NCI-H2227 (cell line): ENCODE measurements at regions not wholly inside any gene's neighbourhood (a gene's known extent, or its start where the extent isn't known, plus 50 kb on each side); places are given as distances from the start of the nearest gene placed in this dataset.
A peak's percentile ranks its signal among the peaks of the same experiment; 100 is the strongest.

Experiments
- DNase-seq: peaks from one replicate; lab custom pipeline; 2025; ENCODE audit not compliant: unreplicated experiment; lab: John Stamatoyannopoulos, UW

DNA sequence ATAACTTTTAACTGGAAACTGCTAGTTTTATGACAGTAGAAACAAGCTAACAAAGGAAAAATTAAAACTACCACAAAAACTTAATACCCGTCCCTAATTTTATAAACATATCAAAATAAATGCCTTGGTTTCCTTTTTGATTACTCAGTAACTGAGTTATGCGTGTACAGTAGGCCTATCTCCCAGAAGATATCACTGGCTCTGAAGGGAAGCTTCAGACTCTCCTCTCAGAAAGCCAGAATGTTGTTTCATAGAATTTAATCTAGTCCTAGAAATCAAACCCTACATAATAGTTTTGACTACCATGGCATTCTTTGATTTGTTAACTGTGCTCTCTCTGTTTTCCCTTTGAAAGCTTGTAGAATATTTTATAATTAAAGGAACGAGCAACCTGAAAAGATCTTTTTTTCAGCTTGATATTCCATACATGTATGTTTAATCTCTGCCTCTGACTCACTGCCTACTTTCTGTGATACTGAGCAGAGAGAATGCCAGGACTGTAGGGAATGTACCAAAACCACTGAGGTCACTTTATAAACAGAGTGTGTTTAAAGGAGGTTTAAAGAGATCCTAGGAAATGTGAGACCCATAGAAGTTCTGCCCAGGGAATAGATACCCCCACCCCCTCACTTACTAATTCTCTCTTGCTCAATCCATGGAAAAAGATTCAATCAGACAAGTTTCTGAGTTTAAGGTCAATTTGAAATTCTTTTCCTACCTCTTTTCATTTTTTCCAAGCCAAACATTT lies 311.5 kb downstream of the HDGFL1 start:
- no peak for DNase-seq

DNA sequence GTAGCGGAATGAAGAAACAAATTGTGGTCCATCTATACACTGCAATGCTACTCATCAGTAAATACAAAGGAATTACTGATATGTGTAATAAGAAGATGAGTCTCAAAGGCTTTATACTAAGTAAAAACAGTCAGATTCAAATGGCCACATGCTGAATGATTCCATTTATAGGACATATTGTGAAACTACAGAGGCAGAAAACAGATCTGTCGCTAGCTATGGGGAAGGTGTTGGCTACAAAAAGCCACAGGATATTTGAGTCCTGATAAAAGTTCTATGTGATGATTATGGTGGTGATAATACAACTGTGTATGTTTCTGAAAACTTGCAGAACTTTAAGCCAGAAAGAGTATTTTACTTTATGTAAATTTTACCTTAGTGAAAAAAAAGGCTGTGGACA lies 313.2 kb downstream of the HDGFL1 start:
- no peak for DNase-seq

DNA sequence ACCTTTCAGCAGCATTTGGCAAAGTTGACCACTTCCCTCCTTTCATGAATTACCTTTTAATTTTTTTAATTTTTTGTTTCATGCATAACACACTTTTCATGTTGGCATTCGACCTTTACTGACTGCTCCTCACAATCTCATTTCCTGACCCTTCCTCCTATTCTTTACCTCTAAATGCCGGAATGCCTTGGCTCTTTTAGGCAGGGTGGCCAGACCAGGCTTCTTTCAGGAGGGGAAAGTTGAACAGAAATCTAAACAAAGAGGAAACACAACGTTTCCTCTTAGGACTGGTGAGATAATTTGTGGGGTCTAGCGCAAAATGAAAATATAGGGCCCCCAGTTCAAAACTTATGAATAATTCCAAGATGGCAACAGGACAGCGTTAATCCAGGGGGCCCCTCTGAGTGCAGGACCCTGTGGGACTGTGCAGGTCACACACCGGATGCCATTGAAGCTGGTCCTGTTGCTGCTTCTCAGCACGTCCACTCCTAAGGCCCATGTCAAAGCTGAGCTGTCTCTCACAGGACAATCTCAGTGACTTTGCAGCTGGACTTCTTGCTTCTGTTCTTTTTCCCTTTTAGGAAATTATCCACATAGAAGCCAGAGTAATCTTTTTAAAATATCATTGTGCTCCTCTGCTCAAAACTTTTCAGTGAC lies 313.8 kb downstream of the HDGFL1 start:
- DNase-seq: no peak

GRCh38 chr6:22884456-22884855 lies 315.1 kb downstream of the HDGFL1 start:
- no peak for DNase-seq

- DNase-seq: no peak
Measured at GRCh38 chr6:22886650-22887581, 317.6 kb downstream of the HDGFL1 start.

GRCh38 chr6:22888163-22888752 lies 318.9 kb downstream of the HDGFL1 start:
- no peak for DNase-seq

DNA sequence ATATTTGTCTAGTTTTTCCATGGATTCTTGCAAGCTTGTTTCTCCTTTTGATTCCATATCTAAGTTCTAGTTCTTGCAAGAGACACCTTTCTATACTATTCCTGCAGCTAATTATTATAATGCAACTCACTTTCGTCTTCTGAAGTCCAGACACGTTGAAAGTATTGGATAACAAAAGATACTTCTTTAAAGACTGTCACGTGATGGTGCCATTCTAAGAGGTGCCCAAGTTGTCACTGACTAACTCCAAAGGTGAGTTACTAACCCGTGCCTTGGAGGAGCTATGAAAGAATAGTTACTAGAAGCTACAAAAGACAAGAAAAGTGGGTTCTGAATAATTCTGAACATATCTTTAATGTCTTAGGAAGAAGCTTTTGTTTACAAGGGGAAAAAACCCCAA lies 322.6 kb downstream of the HDGFL1 start:
- DNase-seq: no peak

GRCh38 chr6:22892452-22892851 lies 323.1 kb downstream of the HDGFL1 start:
- no peak for DNase-seq

GRCh38 chr6:22896696-22897095 lies 327.3 kb downstream of the HDGFL1 start:
- no peak for DNase-seq

GRCh38 chr6:22899426-22899825 lies 330.1 kb downstream of the HDGFL1 start:
- no peak for DNase-seq

- DNase-seq: no peak
Measured at GRCh38 chr6:22903826-22904225, 334.5 kb downstream of the HDGFL1 start.

- DNase-seq: no peak
Measured at GRCh38 chr6:22904431-22904830, 335.1 kb downstream of the HDGFL1 start.

DNA sequence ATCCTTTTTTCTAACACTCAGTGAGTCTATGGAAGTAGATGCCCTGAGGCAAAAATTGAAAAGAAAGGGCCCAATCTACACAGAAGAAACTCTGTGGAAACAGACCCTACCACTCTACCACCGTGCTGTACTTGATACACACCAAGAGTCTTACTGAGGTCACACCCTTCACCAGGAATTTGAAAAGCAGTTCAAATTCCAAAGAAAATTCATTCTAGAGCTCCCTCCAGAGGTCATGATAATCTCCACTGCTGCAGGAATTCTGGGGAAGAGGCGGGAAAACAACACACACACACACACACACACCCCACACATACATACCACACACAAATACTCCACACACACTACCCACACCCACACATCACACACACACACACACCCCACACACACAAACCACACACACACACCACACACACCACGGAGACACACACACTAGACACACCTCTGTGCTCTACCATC lies 336.8 kb downstream of the HDGFL1 start:
- no peak for DNase-seq

DNA sequence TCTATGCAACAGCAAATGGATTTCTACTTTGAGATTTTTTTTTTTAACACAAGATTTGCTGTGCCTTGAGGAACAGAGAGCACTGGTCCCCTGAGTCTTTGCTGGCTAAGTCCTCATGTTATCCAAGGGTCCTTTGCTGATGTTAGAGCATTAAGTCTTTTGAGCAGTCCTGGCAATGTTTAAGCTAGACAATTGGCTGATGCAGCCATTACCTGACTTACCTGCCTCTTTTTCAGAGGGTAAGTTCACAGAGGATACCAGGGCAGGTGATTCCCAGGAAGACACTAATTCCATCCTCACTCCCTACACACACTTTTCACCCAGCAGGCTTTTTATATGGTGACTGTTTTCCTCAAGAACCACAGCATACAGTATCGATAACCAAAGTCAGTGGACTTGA lies 337.7 kb downstream of the HDGFL1 start:
- no peak for DNase-seq

DNA sequence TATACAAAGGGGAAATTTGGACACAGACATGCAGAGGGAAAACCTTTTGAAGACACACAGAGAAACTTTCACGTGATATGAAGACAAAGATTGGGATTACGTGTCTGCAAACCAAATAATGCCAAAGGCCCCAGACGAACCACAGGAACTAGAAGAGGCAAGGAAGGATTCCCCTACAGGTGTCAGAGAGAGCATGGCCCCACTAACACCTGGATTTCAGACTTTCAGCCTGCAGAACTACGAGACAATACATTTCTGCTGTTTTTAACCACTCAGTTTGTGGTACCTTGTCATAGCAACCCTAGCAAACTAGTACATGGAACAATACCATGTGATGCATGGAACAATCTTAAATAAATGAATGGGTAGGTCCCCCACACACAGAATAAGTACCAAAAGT lies 341.0 kb downstream of the HDGFL1 start:
- DNase-seq: no peak

- DNase-seq: no peak
Measured at GRCh38 chr6:22913612-22914011, 344.2 kb downstream of the HDGFL1 start.

- DNase-seq: no peak
Measured at GRCh38 chr6:22917344-22917743, 348.0 kb downstream of the HDGFL1 start.

GRCh38 chr6:22921828-22922227 lies 352.5 kb downstream of the HDGFL1 start:
- DNase-seq: peak; percentile 5

DNA sequence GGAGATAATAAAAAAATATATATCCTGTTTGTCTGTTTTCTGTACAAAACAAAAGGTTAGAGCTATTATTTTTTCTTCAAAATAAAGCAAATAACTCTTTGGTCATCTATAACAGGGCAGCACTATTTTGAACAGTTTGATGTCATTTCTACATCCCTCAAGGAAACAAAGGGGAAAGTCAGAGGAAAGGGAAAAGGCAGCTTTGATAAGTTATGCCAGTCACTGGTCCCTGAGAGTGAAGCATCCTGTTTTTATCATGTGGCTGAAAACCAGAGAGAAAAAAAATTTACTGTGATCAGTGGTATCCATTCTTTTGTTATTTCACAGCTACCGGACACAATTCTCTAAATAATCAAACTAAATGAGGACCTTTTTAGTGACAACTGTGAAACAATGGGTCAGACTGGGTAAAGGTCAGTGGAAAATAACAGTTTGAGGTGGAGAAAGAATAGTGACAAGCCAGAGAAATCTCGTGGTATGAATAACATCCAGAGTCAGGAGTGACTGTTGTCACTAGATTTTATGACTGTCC lies 356.0 kb downstream of the HDGFL1 start:
- DNase-seq: no peak

DNA sequence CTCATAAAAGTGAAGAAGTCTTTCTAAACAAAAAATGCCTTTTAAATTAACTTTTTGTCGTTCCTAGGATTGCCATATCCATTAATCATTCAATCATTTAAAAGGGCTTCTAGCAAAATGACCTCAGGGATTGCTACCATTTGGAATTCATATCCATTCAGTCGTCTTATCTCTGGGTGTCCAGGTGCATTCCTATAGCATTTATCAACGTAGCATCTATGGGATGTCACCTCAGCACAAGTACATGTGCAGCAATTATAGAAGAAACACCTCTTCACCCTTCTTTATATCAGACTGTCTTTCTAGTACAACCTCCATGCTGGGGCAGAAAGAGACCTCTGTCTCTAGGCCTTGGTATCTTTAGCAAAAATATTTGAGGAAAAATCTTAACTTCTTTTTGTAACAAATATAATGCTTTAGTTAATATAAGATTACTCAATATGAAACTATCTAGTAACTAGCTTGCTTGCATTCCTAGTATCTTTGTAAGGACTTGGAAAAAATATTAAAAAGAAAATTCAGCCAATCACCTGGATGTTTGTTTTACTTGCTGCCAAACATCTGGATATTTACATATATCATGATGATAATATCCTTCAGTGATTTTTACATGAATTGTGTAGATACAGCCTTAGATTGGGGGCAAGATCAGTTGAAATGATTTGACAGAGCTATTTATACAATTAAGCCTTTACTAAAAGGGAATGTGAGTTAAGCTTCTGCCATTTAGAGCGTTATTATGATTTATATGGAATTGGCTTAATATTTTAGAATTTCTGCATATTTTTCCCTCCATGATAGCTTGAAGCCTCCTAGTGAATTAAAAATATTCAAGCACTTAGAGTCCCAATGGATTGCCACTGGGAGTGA lies 356.8 kb downstream of the HDGFL1 start:
- DNase-seq: no peak
